Tibial nerve (tissue), 4 donors: ENCODE measurements at regions not wholly inside any gene's neighbourhood (a gene's known extent, or its start where the extent isn't known, plus 50 kb on each side); places are given as distances from the start of the nearest gene placed in this dataset.

Experiments
- EP300 ChIP-seq, 2 donors: sonication (generic); formaldehyde crosslinking; IDR thresholded peaks; one replicate each; pipeline ENCODE4 v1.6.1; 2017; ENCODE audit warnings: antibody characterized with exemption in 2 of 2, mild to moderate bottlenecking in 1 of 2
- POLR2A ChIP-seq, 2 donors: fragments of 450-650 bp; IDR thresholded peaks; one replicate each; pipeline ENCODE4 v1.6.1; 2017; ENCODE audit warnings: antibody characterized with exemption in 2 of 2, mild to moderate bottlenecking in 2 of 2, moderate library complexity in 2 of 2
- TF ChIP-seq, protein P1 (sequence below), 5 experiments: fragments of 200-600 bp in 3 of 5; fragments of 450-650 bp in 2 of 5; sonication (generic) in 3 of 5; IDR thresholded peaks; one replicate each; pipeline ENCODE4 v1.5.1; 2016 to 2019; ENCODE audit warnings: antibody characterized with exemption in 5 of 5, mild to moderate bottlenecking in 3 of 5, moderate library complexity in 2 of 5

- TF ChIP-seq, protein P1, sequence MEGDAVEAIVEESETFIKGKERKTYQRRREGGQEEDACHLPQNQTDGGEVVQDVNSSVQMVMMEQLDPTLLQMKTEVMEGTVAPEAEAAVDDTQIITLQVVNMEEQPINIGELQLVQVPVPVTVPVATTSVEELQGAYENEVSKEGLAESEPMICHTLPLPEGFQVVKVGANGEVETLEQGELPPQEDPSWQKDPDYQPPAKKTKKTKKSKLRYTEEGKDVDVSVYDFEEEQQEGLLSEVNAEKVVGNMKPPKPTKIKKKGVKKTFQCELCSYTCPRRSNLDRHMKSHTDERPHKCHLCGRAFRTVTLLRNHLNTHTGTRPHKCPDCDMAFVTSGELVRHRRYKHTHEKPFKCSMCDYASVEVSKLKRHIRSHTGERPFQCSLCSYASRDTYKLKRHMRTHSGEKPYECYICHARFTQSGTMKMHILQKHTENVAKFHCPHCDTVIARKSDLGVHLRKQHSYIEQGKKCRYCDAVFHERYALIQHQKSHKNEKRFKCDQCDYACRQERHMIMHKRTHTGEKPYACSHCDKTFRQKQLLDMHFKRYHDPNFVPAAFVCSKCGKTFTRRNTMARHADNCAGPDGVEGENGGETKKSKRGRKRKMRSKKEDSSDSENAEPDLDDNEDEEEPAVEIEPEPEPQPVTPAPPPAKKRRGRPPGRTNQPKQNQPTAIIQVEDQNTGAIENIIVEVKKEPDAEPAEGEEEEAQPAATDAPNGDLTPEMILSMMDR (IDR thresholded peaks at IDR 0.05), result no peak
- TF ChIP-seq POLR2A (IDR thresholded peaks at IDR 0.05) (no peak), EP300 (IDR thresholded peaks at IDR 0.05) (no peak)
These were observed 194.0 kb upstream of the SLC16A7 start for GRCh38 chr12:59401862-59402261.
